Retinal pigment epithelial cell (primary cell): ENCODE measurements at regions not wholly inside any gene's neighbourhood (a gene's known extent, or its start where the extent isn't known, plus 50 kb on each side); places are given as distances from the start of the nearest gene placed in this dataset.

ENCODE experiments used
- DNase-seq: peaks from one replicate; pipeline ENCODE4 v3.0.0-alpha.2; 2010; ENCODE audit warnings: low read depth
- H3K4me3 ChIP-seq: 2 replicates; pipeline ENCODE4 v1.5.1; 2011; ENCODE audit warnings: mild to moderate bottlenecking, low read length, control low read depth, moderate library complexity
- CTCF ChIP-seq: conservative IDR thresholded peaks from 2 replicates; pipeline ENCODE4 v1.5.1; 2011; ENCODE audit warnings: low read depth, low read length, control low read depth, inconsistent platforms

DNA sequence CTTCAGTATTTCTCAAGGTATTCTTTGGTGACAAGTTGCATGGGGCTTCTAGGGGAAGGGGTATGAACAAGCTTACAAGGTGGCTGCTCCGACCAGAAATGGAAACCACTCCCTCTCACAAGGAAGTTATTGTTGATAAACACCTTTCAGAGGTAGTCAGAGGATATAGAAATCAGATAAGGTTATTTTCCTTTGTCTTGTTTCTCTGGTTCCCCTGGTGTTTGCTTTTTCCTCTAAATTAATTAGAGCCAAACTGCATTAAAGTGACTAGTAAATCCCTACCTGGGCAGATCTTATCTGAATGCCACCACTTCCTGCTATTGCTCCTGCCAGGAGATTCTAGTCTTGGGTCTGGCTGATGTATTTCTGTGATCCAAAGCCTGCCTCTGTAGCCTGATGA lies 725.4 kb downstream of the INHBA start:
- DNase-seq, result no peak
- no peak for TF ChIP-seq CTCF
- no peak overlapping the region for H3K4me3 ChIP-seq

DNA sequence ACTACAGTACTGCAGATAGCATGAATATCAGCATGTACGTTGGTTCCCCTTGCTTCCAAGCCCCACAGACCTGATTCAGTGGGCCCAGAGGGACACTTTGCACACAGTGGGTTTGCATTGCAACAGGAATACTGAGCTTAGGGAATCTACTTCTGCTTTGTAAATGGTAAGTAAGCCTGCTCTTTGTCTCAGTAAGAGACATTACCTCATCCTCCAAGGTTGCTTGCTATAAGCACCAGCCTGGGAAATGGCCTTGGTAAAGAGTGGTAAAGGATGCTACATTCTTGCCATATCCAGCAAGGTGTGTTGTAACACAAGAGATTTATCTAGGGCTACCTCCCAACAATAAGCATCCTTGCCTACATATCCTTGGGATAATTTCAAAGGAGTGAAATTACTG lies 730.5 kb downstream of the INHBA start:
- TF ChIP-seq CTCF, result no peak
- H3K4me3 ChIP-seq, result no peak overlapping the region
- DNase-seq, result no peak

GRCh38 chr7:40969641-40970040 lies 733.2 kb downstream of the INHBA start:
- DNase-seq, result no peak
- no peak overlapping the region for H3K4me3 ChIP-seq
- TF ChIP-seq CTCF, result no peak

DNA sequence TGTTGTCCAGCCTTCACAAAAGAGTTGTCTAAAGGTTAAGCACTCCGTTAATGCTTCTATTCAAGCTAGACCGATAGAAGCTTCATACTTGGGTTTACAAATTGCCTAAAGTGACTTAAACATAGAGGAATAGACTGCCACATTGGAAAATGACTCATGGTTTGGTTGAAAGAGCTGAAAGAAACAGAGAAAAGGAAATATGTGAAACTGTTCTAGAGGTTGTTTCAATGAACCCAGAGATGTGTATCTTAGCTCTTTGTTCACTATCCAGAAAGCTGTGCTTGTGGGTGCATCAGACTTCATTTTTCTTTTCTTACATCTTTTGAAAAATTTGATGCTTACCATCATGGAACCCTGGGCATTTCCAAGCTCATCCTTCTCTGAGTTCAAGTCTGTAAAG lies 736.2 kb downstream of the INHBA start:
- no peak for DNase-seq
- no peak for TF ChIP-seq CTCF

DNA sequence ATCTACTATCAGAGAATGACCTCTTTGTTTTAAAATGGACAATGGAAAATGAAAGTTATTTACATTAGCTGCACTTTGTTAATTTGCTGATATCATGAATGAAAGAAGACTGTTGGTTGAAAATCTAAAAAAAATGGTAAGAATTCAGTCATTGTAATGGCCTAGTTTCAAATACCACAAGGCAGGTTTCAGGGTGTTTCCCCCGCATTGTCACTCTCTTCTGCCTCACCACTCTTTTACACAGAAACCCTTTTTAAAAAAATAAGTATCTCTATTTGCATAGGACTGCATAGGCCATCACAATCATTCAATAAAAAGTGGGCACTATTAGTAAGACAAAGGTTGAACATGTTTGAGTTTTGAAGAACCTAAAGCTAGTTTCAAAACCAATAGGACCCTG lies 737.1 kb downstream of the INHBA start:
- no peak for TF ChIP-seq CTCF
- no peak overlapping the region for H3K4me3 ChIP-seq
- no peak for DNase-seq

More for the DNA sequence above, 736.2 kb downstream of the INHBA start:
- no peak overlapping the region for H3K4me3 ChIP-seq

DNA sequence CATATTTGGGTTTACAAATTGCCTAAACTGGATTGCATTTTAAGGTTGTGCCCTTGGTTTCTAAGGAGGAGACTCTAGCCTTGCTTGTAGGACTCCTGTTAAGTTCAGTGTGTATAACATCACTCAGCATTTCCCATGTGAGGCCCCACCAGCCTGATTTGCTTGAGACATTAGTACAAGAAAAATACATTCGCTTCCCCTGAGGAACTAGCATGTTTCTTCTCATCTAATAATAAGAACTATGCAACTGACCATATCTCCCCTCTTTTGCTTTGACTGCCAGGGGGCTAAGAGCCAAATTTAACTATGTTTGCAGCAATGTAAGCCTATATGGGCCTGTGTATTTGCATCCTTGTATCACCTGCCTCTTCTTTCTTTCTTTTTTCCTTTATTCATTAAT lies 737.9 kb downstream of the INHBA start:
- no peak overlapping the region for H3K4me3 ChIP-seq
- TF ChIP-seq CTCF, result no peak
- no peak for DNase-seq

GRCh38 chr7:40964610-40965009 lies 738.3 kb downstream of the INHBA start:
- TF ChIP-seq CTCF, result no peak
- no peak for DNase-seq
- H3K4me3 ChIP-seq, result no peak overlapping the region
